COR-L47 (cell line): ENCODE measurements at regions not wholly inside any gene's neighbourhood (a gene's known extent, or its start where the extent isn't known, plus 50 kb on each side); places are given as distances from the start of the nearest gene placed in this dataset.
"Not testable (repeated sequence)": the region's sequence is repeated elsewhere in the genome, so short reads cannot be mapped to it uniquely, and the experiment has no call there.

Source experiments
- DNase-seq: peaks from one replicate; lab custom pipeline; 2025; lab: John Stamatoyannopoulos, UW

- no peak for DNase-seq
Observed at GRCh38 chr13:50156561-50157127, 141.4 kb downstream of the KCNRG start.

DNA sequence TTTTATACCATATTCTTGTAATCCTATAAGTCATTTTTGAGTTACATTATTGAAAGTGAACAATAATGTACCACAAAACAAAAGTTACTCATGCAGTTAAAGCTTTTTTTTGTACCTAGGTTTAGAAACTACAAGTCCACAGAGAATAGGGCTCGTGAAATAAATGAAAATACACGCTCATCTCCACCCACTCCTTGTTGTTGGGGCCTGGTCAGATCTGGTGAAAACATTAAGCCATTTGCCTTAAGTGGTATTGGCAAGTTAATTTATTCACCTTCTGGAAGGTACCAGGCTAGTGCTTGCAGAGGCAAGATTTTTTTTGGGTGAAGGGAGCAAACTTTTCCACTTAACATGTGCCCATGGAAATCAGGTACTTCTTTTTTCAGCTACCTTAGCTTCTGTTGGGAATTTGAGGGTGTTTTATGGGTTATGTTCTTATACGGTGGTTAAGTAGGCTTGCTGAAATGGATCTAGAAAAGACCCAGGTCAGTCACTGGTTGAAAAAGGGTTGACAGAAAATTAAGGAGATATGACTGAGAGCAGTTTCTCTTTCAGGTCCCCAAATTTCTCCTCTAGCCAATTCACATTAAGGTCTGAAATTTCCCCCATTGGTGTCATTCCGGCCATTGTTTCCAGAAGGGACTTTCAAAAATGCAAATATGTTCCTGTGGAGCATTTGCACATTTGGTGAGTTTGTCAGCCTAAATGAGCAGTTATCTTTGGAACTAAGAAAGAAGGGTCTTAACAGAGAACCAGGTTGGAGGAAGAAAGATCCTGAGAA lies 143.3 kb downstream of the KCNRG start:
- DNase-seq, result no peak

DNA sequence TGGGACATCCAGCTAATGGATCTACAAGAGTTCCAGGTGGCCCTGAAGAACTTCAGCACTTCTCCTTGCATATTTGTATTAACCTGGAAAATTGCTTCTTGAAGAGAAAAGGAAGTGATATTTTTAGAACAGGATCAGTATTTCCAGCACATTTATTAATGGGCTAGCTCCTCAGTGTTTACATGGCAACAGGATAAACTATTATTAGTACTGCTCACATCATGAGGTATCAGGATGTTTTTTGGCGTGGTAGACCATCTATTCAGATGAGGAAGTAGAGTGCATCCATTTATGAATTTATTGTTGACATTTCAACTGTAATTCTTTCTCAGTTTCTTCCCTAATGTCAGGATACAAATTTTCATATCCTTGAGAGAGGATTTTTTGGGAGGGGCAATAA lies 144.4 kb downstream of the KCNRG start:
- DNase-seq, result no peak

DNA sequence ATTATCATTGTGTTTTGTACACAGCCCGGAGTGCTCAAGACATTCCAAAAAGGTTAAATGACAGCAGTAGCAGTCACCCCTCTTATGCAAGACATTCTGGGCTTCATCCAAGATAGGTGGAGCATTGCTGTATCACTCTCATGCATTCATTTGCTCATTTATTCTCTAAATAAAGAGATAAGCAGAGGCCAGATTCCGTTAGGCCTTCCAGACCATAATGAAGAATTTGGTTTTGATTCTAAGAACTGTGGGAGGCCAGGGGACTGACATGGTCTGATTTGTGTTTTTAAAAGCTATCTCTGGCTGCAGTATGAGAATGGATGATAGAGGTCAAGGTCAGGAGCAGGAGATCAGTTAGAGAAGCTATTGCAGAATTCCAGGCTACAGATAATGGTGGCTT lies 145.8 kb downstream of the KCNRG start:
- DNase-seq, result no peak

GRCh38 chr13:50162001-50162400 lies 146.8 kb downstream of the KCNRG start:
- DNase-seq, result no peak

GRCh38 chr13:50162567-50162966 lies 147.3 kb downstream of the KCNRG start:
- no peak for DNase-seq

GRCh38 chr13:50167224-50167947 lies 152.1 kb downstream of the KCNRG start:
- DNase-seq, result no peak

GRCh38 chr13:50167967-50168366 lies 152.7 kb downstream of the KCNRG start:
- no peak for DNase-seq

- no peak for DNase-seq
Observed at GRCh38 chr13:50168786-50169185, 153.5 kb downstream of the KCNRG start.

GRCh38 chr13:50170447-50171037 lies 155.3 kb downstream of the KCNRG start:
- DNase-seq, result no peak

DNA sequence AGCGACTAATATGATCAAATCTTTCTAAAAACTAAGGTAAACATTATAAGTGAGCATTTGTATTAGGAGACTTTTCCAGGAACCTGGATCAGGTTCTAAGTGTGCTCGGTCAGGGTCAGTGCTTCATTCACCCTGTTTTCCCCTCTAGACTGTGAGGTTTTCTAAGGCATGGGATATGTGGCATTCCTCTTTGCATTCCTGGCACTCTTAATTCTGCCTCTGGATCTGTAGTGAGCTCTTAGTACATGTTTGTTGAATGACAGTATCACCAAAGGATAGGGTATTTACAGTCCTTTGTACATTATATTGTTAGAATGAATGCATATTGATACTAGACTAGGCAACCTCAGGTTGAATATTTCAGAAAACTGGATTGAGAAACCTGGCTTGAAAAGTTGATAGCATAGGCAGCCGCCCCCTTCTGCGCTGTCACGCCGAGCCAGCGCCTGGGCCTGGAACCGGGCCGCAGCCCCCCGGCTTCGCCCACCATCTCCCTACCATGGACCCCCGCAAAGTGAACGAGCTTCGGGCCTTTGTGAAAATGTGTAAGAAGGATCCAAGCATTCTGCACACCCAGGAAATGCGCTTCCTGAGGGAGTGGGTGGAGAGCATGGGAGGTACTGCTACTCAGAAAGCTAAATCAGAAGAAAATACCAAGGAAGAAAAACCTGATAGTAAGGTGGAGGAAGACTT lies 156.5 kb downstream of the KCNRG start:
- no peak for DNase-seq

DNA sequence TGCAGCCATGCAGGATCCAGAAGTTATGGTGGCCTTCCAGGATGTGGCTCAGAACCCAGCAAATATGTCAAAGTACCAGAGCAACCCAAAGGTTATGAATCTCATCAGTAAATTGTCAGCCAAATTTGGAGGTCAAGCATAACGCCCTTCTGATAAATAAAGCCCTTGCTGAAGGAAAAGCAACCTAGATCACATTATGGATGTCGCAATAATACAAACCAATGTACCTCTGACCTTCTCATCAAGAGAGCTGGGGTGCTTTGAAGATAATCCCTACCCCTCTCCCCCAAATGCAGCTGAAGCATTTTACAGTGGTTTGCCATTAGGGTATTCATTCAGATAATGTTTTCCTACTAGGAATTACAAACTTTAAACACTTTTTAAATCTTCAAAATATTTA lies 157.8 kb downstream of the KCNRG start:
- DNase-seq, result not testable (repeated sequence)

GRCh38 chr13:50174630-50175029 lies 159.4 kb downstream of the KCNRG start:
- DNase-seq, result no peak

GRCh38 chr13:50179977-50180376 lies 164.7 kb downstream of the KCNRG start:
- no peak for DNase-seq

- not testable (repeated sequence) for DNase-seq
Observed at GRCh38 chr13:50185769-50186763, 170.8 kb downstream of the KCNRG start.

- no peak for DNase-seq
Observed at GRCh38 chr13:50187352-50188029, 172.2 kb downstream of the KCNRG start.

DNA sequence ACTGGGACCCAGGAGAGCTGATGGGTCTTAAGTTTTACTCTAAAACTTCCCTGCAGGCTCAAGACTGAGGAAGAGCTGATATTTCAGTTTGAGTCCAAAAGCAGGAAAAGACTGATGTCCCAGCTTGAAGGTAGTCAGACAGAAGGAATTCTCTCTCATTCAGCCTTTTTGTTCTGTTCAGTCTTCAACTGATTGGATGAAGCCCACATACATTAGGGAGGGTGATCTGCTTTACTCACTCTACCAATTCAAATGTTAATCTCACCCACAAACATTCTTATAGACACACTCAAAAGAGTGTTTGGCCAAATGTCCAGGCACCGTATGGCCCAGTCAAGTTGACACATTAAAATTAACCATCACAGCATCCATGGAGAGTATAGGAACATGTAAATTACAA lies 173.5 kb downstream of the KCNRG start:
- no peak for DNase-seq

GRCh38 chr13:50189450-50189849 lies 174.2 kb downstream of the KCNRG start:
- DNase-seq, result no peak

DNA sequence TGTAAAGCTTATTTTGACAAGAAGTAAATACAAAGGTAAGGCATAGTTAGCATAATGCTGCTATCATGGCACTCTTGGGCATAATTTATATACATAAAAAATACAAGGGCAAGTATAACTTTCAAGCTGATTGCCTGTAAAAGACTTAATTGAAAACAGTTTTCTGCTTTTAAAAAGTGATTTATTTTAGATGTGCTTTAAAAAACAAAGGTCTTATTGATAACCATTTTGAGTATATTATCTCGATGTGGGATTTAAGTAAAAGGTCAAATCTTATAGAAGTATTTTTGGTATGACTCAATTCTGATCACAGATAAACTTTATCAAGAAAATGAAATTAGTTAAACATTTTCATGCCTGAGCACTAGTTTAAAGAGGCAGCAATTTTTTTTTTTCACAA lies 175.8 kb downstream of the KCNRG start:
- no peak for DNase-seq

DNA sequence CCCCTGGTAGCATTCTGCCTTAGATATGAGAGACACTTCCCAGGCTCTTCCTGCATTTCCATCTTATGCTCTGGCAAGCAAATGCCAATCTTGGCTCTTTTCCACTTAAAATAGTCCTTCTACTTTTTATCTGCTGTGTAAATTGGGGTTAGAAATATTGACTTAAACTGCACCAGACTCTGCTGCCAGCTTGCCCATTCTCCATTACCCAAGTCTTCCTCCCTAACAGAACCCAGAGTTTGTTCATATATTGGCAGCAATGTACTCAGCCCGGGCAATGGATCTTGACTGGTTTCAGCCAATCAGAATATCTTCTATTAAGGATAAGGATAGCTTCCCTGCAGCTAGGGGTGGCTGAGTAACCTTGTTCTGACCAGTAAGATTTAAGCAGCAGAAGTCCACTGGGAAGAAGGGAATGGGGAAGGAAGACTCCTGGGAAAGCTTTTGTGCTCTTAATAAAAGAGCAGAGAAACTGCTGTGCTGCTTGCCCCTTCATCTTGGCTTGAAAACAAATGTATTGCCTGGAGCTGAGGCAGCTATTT lies 177.1 kb downstream of the KCNRG start:
- no peak for DNase-seq
